GM21723 (cell line): ENCODE measurements at regions not wholly inside any gene's neighbourhood (a gene's known extent, or its start where the extent isn't known, plus 50 kb on each side); places are given as distances from the start of the nearest gene placed in this dataset.
"Not testable (repeated sequence)": the region's sequence is repeated elsewhere in the genome, so short reads cannot be mapped to it uniquely, and the experiment has no call there.

Experiments
- ATAC-seq: cut with Tn5 transposase; IDR thresholded peaks from one replicate; pipeline ENCODE4 v1.9.1; 2021; ENCODE audit warnings: mild to moderate bottlenecking, moderate library complexity; ENCODE audit not compliant: unreplicated experiment

DNA sequence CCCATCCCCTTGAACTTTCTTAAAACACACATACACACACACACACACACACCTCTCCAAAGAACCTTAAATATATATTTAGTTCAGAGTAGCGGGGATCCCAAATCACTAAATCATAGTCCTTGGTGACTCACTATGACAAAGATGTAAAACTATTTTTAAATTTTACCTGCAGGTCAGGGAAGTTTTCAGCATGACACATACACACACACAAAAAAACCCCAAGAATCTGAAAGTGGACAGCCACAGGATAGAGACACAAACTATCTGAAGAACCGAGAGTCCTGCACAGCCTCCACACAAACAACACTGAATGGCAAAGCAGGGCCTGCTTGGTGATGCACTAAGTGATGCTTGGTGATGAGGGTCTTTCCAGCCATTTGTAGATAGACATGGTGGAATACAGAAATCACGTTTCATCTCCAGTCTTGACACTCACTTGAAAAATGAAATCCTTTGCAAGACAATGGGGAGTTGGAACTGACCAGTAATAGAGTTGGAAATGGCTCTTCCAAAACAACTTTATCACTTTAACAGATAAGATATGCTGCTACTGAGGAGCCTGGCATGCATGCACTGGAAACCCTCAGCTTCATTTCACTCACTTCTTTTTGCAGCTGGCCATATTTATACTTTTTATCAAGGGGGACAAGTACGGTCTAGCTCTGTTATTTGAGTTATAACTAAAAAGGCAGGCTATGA is 307.3 kb downstream of the RAPGEF2 start:
- ATAC-seq: no peak

DNA sequence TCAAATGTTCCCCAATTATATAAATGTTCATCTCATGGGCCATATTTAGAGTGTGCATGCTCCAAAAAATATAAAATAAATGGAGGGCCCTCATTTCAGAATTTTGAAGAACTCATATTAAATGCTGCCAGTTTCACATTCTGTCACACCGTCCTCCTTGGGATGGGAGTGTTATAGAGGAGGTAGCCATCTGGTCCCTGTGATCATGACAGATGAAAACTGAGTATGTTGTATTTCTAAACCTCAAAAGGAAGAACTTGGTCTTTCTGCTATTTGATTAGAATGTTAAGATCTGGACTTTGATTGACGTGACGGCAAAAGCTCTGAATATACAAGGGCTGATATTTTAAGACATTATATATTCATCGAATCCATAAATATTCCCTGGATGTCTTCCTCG is 308.0 kb downstream of the RAPGEF2 start:
- ATAC-seq: no peak

DNA sequence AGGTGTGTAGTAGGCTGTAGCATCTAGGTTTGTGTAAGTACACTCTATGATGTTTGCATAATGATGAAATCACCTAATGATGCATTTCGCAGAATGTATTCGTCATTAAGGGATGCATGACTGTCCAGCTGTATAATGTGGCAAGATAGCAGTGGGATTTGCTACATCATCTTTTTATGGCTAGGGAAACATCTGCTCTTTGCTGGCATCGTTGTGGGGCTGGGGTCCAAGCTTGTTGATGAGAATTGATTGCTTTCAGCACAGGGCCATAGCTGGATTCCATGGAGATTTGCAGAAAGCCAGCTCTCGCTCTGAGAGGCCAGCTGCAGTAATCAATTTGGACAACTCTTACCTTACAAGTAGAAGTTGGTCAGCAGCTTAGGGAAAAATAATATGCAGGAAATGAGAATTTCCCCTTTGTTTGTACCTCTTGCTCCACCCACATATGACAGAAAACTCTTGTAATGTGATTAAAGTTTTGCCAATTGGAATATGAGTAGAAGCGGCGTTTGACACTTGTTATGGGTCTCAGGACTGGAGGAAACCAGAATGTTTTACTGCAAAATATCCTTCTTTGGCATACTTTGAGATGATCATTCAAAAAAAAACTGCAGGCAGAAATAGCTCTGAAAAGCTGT is 310.5 kb downstream of the RAPGEF2 start:
- no peak for ATAC-seq

DNA sequence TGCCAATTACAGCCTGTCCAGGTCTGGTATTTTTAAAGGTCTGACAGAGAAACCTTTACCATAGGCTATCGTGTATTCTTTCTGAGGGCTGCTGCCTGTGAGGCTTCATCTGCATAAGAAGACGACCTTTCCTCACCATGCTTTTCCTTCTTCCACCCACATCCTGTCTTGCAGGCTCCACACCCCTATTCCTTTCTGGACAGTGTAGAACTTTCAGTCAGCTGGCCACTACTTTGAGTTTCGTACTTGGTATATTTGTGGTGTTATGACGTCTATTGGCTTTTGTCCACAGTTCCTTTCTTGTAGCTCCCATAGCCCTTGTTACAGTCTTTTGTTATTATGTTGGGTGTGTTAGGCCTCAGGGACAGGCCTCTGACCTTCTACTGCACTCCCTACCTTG is 311.4 kb downstream of the RAPGEF2 start:
- ATAC-seq: no peak

DNA sequence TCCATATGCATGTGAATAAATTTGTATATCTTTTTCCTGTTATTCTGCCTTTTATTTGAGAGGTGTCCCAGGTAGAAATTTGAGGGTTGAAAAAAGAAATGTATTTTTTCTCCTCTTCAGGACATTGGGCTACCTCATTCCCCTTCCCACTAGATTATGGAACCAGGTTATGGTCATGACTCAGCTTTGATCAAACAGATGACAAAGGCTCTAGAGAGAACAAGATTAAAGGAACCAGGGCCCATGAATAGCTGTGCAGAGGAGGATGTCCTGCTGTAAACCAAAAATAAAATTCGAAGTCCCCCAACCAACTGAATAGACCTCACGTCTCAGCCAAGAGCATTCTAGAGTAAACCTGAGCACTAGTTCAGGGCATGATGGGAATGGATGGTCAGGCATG is 313.2 kb downstream of the RAPGEF2 start:
- no peak for ATAC-seq

DNA sequence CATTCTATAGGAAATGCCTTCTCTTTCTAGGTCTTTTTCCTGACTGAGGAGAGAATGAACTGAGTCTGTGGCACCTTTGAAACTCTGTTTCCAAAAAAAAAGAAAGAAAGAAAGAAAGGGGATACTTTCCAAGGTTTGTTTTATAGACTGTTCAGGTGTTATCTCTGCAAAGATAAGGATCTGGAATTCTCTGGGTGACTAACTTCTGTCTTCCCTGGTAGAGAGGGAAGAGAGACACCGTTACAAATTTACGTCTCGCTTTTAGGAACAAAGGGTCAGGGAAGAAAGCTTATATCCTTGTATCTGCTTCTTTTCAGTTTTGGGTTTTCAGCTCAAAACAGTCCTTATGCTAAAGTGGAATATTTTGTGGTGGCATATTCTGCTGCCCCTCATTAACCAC is 314.1 kb downstream of the RAPGEF2 start:
- no peak for ATAC-seq

DNA sequence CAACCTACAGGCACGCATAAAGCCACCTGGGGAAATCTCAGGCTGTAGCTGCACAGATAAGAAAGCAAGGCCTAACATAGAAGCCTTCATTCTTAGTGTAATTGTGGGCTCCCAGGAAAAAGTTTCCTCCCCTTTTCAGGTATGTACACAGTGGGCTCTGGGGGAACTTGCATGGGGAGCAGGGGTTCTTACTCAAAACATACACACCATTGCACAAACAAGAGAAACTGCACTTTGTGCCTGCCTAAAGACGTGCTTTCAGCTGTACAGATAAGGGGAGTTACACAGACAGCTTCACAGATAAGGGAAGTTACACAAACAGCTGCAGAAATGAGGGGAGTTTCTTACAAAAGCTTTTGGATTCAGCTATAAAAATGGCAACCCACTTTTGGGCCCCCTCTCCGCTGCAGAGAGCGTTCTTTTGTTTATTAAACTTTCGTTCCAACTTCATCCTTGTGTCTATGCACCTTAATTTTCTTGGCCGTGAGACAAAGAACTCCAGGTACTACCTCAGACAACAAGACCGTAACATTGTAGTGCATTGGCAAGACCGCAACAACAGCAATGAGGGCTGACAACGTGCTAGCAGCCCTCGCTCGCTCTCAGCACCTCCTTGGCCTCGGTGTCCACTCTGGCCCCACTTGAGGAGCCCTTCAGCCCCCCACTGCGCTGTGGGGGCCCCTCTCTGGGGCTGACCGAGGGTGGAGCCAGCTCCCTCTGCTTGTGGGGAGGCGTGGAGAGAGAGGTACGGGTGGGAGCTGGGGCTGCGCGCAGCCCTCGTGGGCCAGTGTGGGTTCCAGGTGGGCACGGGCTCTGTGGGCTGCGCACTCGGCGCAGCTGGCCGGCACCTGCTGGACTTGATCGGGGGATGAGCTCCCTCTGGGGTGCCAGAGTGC is 317.5 kb downstream of the RAPGEF2 start:
- ATAC-seq: no peak

DNA sequence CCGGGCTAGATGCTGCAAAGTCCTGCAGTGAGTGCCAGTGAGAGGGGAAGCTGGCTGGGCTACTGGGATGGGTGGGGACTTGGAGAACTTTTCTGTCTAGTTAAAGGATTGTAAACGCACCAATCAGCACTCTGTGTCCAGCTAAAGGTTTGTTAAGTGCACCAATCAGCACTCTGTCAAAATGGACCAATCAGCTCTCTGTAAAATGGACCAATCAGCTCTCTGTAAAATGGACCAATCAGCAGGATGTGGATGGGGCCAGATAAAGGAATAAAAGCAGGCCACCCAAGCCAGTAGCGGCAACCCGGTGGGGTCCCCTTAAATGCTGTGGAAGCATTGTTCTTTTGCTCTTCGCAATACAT is 318.2 kb downstream of the RAPGEF2 start:
- ATAC-seq: not testable (repeated sequence)

DNA sequence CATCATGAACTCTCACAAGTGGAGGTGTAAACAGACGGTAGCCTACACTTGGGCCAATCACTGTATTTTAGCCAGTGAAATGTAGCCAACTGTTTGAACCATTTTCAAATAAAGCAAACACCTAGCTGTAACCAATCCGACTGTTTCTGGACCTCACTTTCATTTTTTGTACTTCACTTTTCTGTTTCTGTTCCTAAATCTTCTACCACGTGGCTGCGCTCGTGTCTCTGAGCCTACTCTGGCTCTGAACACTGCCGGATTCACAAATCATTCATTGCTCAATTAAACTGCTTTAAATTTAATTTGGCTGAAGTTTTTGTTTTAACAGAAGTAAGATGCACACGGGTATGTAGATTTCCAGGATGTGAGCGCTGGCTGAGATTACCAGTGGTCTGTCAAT is 319.1 kb downstream of the RAPGEF2 start:
- no peak for ATAC-seq

DNA sequence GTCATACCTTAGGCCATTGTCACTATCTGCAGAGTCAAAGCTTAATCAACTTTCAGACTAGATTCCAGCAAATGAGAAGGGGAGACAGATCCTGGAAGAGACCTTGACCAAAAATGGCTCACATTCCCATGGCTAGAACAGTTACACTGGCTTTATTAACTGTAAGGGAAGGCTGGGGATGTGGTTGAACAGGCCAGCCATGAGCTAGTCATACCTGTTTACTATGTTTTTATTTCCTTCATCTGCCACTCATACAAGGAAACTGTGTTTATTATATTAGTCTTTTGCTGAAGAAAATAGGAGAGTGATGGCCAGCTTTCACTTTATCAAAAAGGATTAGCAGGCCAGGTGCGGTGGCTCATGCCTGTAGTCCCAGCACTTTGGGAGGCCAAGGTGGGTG is 319.7 kb downstream of the RAPGEF2 start:
- no peak for ATAC-seq

DNA sequence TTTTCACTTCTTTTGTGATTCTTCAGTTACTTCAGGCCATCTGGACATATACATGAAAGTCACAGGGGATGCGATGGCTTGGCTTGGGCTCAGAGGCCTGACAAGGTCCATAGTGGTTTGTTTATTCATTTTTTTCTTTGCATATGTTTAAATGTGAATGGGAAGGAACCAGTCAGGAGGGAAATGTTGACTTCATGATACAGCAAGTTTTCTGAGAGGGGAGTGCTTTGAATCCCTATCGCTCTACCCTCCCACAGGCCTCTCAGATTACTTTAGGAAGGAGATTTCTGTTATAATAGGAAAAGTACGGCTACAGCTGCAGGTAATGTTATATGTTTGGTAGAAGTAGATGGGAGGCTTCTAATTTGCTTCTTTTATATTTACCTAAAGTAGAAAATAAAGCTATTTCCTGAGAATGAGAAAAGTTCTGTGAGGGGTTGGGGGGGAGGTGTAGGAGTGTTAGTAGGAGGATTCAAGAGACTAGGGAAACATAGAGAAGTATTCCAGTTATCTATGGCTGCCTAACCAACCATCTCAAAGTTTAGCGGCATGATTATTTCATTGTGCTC is 322.9 kb downstream of the RAPGEF2 start:
- no peak for ATAC-seq

DNA sequence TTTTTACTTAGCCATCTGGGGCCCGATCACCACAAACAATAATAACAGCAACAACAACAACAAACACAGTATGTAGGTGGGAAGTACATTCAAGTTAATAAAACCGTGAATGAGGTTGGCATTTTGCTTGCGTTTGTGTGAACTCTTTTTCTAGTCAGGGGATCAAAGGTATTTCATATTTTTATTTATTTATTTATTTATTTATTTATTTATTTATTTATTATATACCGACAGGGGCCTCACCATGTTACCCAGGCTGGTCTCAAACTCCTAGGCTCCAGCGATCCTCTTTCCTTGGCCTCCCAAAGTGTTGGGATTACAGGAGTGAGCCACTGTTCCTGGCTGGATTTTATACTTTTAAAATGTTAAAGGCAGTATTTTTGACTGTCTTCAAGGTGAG is 325.4 kb downstream of the RAPGEF2 start:
- ATAC-seq: no peak

DNA sequence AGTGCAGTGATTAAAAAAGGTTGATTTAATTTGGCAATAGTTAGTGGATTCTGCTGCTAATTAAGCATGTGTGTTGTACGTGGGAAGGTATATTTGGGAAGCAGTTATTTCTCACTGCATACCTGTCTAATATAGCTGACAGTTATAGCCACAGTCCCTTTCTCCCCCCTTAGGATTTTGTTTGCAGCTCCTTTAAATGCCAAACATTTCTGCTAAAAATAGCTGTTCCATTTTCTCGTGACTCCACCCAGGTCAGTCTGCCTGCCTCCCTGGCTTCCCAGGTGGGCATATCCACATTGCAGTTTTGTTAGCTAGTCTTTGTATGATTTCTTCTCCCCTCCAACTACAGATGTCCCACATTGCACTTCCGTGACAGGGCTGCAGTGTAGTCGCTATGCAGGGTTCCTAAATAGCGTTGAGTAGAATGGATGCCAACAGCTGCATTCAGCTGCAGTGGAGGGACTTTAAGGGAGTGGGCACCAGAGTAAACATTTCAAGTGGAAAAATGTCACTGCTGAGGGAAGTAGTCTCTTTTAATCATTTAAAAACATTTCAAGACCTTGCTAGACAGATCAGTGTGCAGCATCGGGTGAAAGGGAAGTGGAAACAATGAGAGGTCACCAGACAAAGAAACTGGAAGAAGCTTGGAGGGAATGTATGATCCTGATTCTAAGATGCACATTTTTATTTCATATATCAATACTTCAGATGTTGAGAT is 326.3 kb downstream of the RAPGEF2 start:
- no peak for ATAC-seq

DNA sequence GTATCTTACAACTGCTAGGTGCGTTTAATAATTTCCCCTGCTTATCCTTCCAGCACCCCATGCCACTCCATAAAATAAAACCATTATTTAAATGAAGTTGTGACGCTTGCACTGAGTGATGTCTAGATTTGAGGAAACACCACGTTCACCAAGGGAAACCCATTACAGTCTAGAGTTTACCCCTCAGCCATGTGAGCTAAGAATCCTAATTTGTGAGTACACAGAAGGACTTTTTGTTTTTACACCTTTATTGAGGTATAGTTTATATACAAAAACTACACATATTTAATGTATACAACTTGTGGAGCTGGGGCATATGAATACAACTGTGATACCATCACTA is 326.8 kb downstream of the RAPGEF2 start:
- ATAC-seq: no peak

DNA sequence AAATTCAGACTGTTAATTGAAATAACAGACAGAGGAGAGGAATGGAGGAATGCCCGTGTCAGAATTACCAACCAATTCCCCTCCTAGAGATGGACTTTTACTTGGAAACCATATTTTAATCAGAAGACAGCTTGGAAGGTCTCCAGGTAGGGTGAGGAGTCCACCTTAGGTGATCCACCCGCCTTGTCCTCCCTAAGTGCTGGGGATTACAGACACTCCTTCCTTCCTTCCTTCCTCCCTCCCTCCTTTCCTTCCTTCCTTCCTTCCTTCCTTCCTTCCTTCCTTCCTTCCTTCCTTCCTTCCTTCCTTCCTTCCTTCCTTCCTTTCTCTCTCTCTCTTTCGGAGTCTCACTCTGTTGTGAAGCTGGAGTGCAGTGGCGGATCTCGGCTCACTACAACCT is 328.0 kb downstream of the RAPGEF2 start:
- no peak for ATAC-seq

DNA sequence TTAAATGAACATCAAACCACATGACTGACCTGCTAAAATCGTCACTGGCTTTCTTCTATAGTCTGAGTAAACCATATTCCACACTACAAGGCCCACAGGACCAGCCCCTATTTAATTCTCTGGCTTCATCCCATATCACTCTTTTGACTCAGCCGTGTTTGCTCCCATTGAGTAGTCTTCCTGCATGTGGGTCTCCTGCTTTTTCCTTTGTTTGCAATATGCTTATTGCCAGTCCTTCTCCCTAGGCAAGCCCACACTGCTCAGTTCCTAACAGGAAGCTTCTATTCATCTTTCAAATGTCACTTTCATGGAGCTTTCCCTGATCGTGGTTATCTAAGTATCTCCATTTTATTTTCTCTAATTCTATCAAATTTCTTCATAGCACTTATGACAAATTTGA is 329.6 kb downstream of the RAPGEF2 start:
- ATAC-seq: no peak

DNA sequence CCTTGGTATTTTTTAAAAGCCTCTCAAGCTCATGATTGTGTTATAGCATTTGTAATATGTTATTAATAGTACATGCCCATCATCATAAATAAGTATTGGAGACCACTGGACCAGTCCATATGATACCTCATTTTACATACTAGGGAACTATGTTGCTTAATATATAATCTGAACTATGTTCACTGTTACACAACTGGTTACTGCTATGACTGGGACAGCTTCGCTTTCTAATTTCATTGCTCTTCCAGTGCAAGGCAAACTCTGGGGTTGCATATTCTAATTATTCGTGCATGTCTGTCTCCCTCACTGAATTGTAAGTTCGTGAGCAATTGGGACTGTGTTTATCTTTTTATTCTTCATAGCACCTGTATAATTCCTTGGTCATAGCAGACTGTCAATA is 330.5 kb downstream of the RAPGEF2 start:
- ATAC-seq: no peak

DNA sequence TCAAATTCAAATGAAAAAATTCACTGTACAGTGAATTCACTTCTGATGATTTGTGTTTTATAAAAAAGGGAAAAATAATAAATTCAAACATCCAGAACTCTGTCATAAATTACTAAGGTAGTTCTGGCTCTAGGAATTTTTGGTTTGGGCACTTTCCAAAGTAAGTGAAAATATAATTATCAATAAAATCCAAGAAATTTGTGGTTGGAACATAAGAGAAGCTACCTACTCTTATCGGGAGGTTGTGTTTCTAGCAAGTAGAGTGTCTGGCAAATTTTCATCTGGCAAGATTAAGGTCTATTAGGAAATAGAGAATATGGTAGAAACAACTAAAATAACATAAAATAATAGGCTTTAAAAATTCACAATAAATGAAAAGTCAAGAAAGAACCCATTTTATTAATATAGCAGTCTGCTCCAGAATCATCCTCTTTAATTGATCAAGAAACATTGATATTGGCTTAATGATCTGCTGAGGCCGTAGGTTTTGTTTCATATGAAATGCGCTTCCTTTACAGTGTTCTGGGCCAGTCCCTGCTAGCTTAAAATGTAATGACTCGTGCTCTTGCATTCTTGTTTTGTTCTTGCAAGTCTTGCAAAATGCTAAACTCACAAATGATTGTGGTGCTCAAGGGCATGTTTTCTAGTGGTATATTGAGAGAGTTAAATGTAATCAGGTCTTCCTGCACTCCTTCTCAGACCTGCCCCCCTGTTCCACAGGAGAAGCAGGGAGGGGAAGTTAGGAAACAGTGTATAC is 331.4 kb downstream of the RAPGEF2 start:
- ATAC-seq: no peak

DNA sequence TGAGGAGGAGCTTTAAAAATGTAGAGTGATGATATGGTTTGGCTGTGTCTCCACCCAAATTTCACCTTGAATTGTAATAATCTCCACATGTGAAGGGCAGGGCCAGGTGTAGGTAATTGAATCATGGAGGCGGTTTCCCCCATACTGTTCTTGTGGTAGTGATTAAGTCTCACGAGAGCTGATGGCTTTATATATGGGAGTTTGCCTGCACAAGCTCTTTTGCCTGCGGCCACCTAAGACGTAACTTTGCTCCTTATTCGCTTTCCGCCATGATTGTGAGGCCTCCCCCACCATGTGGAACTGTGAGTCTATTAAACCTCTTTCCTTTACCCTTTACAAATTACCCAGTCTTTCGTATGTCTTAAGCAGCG is 332.0 kb downstream of the RAPGEF2 start:
- no peak for ATAC-seq

DNA sequence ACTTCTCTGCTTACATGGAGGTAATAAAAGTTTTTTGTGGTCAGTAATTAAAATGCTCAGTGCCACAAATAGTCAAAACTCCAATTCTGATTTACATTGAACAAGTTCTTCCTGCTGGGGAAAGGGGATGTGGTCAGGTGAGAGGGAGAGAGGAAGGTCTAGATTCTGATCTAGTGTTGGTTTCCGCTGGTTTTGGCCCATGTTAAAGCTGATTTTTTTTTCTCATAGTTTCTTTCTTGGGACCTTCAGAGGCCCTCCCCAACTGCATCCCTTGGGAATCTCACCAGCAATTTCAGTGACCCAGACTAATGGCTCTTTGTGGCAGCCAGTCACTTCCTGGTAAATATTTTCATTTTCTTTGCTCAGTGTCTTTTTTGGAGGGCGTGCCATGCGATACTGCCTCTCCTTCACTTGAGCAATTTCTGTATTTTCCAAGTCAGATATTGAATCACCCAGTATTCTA is 332.7 kb downstream of the RAPGEF2 start:
- no peak for ATAC-seq
